Chondrocyte (in vitro differentiated cells): ENCODE measurements at regions not wholly inside any gene's neighbourhood (a gene's known extent, or its start where the extent isn't known, plus 50 kb on each side); places are given as distances from the start of the nearest gene placed in this dataset.
A peak's percentile ranks its signal among the peaks of the same experiment; 100 is the strongest.

Experiments used
- DNase-seq: peaks from one replicate; pipeline ENCODE4 v3.0.0; 2021; ENCODE audit warnings: mixed read lengths, low spot score
- H3K27ac Mint-ChIP-seq: one replicate; pipeline ENCODE4 v1.8.0; 2021; ENCODE audit warnings: mild to moderate bottlenecking, moderate library complexity, mixed read lengths; ENCODE audit not compliant: unreplicated experiment
- H3K27me3 Mint-ChIP-seq: 2 replicates; pipeline ENCODE4 v1.8.0; 2021; ENCODE audit warnings: low read depth, mixed read lengths
- H3K36me3 Mint-ChIP-seq: 2 replicates; pipeline ENCODE4 v1.8.0; 2021; ENCODE audit warnings: low read depth, mixed read lengths
- H3K4me1 Mint-ChIP-seq: 2 replicates; pipeline ENCODE4 v1.8.0; 2021; ENCODE audit warnings: low read depth, mild to moderate bottlenecking, mixed read lengths
- H3K4me3 Mint-ChIP-seq: one replicate; pipeline ENCODE4 v1.8.0; 2021; ENCODE audit warnings: mild to moderate bottlenecking, moderate library complexity, mixed read lengths; ENCODE audit not compliant: unreplicated experiment
- H3K9me3 Mint-ChIP-seq: 2 replicates; pipeline ENCODE4 v1.8.0; 2021; ENCODE audit warnings: low read depth, mixed read lengths
- CTCF ChIP-seq: fragments of 200-600 bp; sonication (generic); IDR thresholded peaks from 2 replicates; pipeline ENCODE4 v1.5.0; 2021; ENCODE audit warnings: antibody characterized with exemption, mild to moderate bottlenecking, moderate library complexity

- Mint-ChIP-seq H3K9me3 (no peaks in the 10 kb centered on the region), H3K4me1 (peaks cover 27% of the 10 kb centered on the region), H3K27ac (no peak overlapping the region), H3K4me3 (no peak overlapping the region), H3K36me3 (no peaks in the 10 kb centered on the region), H3K27me3 (no peaks in the 10 kb centered on the region)
- no peak for DNase-seq
- no peak for TF ChIP-seq CTCF
Measured at GRCh38 chr2:9105601-9106337, 100.8 kb upstream of the ASAP2 start.

GRCh38 chr2:9103663-9104277 is 100.3 kb upstream of the MBOAT2 start:
- no peak for DNase-seq
- no peaks in the 10 kb centered on the region for H3K36me3 Mint-ChIP-seq
- no peak overlapping the region for H3K4me3 Mint-ChIP-seq
- no peaks in the 10 kb centered on the region for H3K27me3 Mint-ChIP-seq
- H3K27ac Mint-ChIP-seq, result no peak overlapping the region
- no peaks in the 10 kb centered on the region for H3K9me3 Mint-ChIP-seq
- TF ChIP-seq CTCF, result no peak
- H3K4me1 Mint-ChIP-seq, result peaks cover 33% of the 10 kb centered on the region

GRCh38 chr2:9102861-9103662 is 99.6 kb upstream of the MBOAT2 start:
- H3K4me1 Mint-ChIP-seq, result peaks cover 28% of the 10 kb centered on the region
- H3K4me3 Mint-ChIP-seq, result no peak overlapping the region
- no peak for DNase-seq
- no peaks in the 10 kb centered on the region for H3K9me3 Mint-ChIP-seq
- H3K27ac Mint-ChIP-seq, result no peak overlapping the region
- TF ChIP-seq CTCF, result peak; percentile 16
- H3K36me3 Mint-ChIP-seq, result no peaks in the 10 kb centered on the region
- no peaks in the 10 kb centered on the region for H3K27me3 Mint-ChIP-seq

- no peaks in the 10 kb centered on the region for H3K27me3 Mint-ChIP-seq
- H3K4me3 Mint-ChIP-seq, result no peak overlapping the region
- no peaks in the 10 kb centered on the region for H3K36me3 Mint-ChIP-seq
- no peak overlapping the region for H3K27ac Mint-ChIP-seq
- no peaks in the 10 kb centered on the region for H3K9me3 Mint-ChIP-seq
- H3K4me1 Mint-ChIP-seq, result peaks cover 28% of the 10 kb centered on the region
- DNase-seq, result no peak
- no peak for TF ChIP-seq CTCF
Measured at GRCh38 chr2:9101763-9102425, 98.4 kb upstream of the MBOAT2 start.
